Endothelial cell of hepatic sinusoid (primary cell): ENCODE measurements at regions not wholly inside any gene's neighbourhood (a gene's known extent, or its start where the extent isn't known, plus 50 kb on each side); places are given as distances from the start of the nearest gene placed in this dataset.
"Not testable (repeated sequence)": the region's sequence is repeated elsewhere in the genome, so short reads cannot be mapped to it uniquely, and the experiment has no call there.

ENCODE experiments used
- in situ Hi-C: cut with HindIII; loops from 2 replicates; pipeline ENCODE4 v1.10.0; 2017; ENCODE audit warnings: low sequenced_read_pairs

GRCh38 chrX:127782904-127783303 lies 269.3 kb downstream of the ACTRT1 start:
- in situ Hi-C loops: no loop called here

- in situ Hi-C loops: loop anchor here (5.0 kb wide), 1 partner anchor 83 kb away; no protein-coding TSS in a partner anchor
These were observed 287.5 kb downstream of the ACTRT1 start for GRCh38 chrX:127764674-127765073.

- in situ Hi-C loops: no loop called here
These were observed 289.5 kb downstream of the ACTRT1 start for GRCh38 chrX:127762663-127763062.

GRCh38 chrX:127732709-127733108 lies 319.5 kb downstream of the ACTRT1 start:
- in situ Hi-C loops: no loop called here

- in situ Hi-C loops: no loop called here
These were observed 326.0 kb downstream of the ACTRT1 start for GRCh38 chrX:127726227-127726626.

- in situ Hi-C loops: no loop called here
These were observed 344.0 kb downstream of the ACTRT1 start for GRCh38 chrX:127708155-127708554.

- in situ Hi-C loops: no loop called here
These were observed 349.7 kb downstream of the ACTRT1 start for GRCh38 chrX:127702527-127702926.

GRCh38 chrX:127662942-127663341 lies 389.3 kb downstream of the ACTRT1 start:
- in situ Hi-C loops: not testable (repeated sequence)

GRCh38 chrX:127649011-127649410 lies 403.2 kb downstream of the ACTRT1 start:
- in situ Hi-C loops: no loop called here

GRCh38 chrX:127621780-127622179 lies 430.4 kb downstream of the ACTRT1 start:
- in situ Hi-C loops: no loop called here

- in situ Hi-C loops: no loop called here
These were observed 445.6 kb downstream of the ACTRT1 start for GRCh38 chrX:127606590-127606989.

- in situ Hi-C loops: no loop called here
These were observed 455.3 kb downstream of the ACTRT1 start for GRCh38 chrX:127596882-127597281.

GRCh38 chrX:127578395-127578794 lies 473.8 kb downstream of the ACTRT1 start:
- in situ Hi-C loops: no loop called here

- in situ Hi-C loops: no loop called here
These were observed 474.3 kb downstream of the ACTRT1 start for GRCh38 chrX:127577884-127578283.

GRCh38 chrX:127574829-127575228 lies 477.4 kb downstream of the ACTRT1 start:
- in situ Hi-C loops: no loop called here

- in situ Hi-C loops: no loop called here
These were observed 479.7 kb downstream of the ACTRT1 start for GRCh38 chrX:127572471-127572870.

- in situ Hi-C loops: no loop called here
These were observed 480.4 kb downstream of the ACTRT1 start for GRCh38 chrX:127571834-127572233.

GRCh38 chrX:127570276-127570675 lies 481.9 kb downstream of the ACTRT1 start:
- in situ Hi-C loops: no loop called here

- in situ Hi-C loops: no loop called here
These were observed 483.5 kb downstream of the ACTRT1 start for GRCh38 chrX:127568691-127569090.

GRCh38 chrX:127558811-127559210 lies 493.4 kb downstream of the ACTRT1 start:
- in situ Hi-C loops: no loop called here

GRCh38 chrX:127552571-127552970 lies 499.6 kb downstream of the ACTRT1 start:
- in situ Hi-C loops: no loop called here

- in situ Hi-C loops: no loop called here
These were observed 532.9 kb downstream of the ACTRT1 start for GRCh38 chrX:127519323-127519722.

- in situ Hi-C loops: no loop called here
These were observed 562.2 kb downstream of the ACTRT1 start for GRCh38 chrX:127490000-127490399.

GRCh38 chrX:127466211-127466610 lies 586.0 kb downstream of the ACTRT1 start:
- in situ Hi-C loops: no loop called here
